DND-41 (cell line): ENCODE measurements at regions not wholly inside any gene's neighbourhood (a gene's known extent, or its start where the extent isn't known, plus 50 kb on each side); places are given as distances from the start of the nearest gene placed in this dataset.

ENCODE experiments used
- EZH2 ChIP-seq: IDR thresholded peaks from 3 replicates; pipeline ENCODE4 v1.6.1; 2012; ENCODE audit warnings: borderline replicate concordance, low read depth, mild to moderate bottlenecking, moderate library complexity, low read length, inconsistent platforms; ENCODE audit not compliant: severe bottlenecking
- TF ChIP-seq, protein P1 (sequence below): IDR thresholded peaks from 2 replicates; pipeline ENCODE4 v1.5.1; 2012; ENCODE audit warnings: borderline replicate concordance, low read length, moderate library complexity, mild to moderate bottlenecking; ENCODE audit not compliant: poor library complexity, severe bottlenecking; ENCODE audit errors: extremely low read depth

DNA sequence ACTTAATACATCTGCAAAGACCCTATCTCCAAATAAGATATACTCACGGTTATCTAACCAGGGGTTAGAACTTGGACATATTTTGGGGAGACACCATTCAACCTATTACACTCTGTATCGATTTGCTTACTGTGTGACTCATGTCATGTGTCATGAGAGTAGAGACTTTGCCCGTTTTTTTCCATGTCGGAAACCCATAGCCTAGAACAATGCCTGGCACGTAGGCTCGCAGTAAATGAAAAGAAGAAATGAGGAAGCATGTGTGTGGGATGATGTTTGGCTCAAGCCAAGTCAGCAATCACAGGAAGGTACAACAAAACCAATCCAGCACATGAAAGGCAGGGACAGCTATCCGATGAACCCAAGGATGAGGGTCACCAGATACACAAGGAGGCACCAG, 94.6 kb upstream of the DNAH5 start:
- TF ChIP-seq, protein P1, sequence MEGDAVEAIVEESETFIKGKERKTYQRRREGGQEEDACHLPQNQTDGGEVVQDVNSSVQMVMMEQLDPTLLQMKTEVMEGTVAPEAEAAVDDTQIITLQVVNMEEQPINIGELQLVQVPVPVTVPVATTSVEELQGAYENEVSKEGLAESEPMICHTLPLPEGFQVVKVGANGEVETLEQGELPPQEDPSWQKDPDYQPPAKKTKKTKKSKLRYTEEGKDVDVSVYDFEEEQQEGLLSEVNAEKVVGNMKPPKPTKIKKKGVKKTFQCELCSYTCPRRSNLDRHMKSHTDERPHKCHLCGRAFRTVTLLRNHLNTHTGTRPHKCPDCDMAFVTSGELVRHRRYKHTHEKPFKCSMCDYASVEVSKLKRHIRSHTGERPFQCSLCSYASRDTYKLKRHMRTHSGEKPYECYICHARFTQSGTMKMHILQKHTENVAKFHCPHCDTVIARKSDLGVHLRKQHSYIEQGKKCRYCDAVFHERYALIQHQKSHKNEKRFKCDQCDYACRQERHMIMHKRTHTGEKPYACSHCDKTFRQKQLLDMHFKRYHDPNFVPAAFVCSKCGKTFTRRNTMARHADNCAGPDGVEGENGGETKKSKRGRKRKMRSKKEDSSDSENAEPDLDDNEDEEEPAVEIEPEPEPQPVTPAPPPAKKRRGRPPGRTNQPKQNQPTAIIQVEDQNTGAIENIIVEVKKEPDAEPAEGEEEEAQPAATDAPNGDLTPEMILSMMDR: no peak
- TF ChIP-seq EZH2: no peak
